ENCODE measurements at regions not wholly inside any gene's neighbourhood (a gene's known extent, or its start where the extent isn't known, plus 50 kb on each side); places are given as distances from the start of the nearest gene placed in this dataset.

DNA sequence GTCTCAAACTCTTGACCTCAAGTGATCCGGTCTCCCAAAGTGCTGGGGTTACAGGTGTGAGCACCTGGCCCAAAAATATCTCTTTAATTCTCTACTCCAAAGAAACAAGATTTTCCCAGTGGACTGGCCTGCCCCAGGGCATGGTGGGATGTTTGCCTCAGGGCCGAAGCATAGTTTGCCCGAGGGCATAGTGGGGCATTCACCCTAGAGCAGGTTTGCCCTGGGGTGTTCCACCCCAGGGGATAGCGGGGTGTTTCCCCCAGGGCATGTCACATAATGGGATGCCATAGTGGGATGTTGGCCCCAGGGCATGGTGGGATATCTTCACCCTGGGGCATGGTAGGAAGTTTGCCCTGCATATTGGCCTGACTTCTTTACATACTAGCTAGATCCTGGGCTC is 97.2 kb downstream of the VEGFA start:
- TF ChIP-seq POLR2A (IDR thresholded peaks at IDR 0.05), result no peak
- TF ChIP-seq, protein P1, sequence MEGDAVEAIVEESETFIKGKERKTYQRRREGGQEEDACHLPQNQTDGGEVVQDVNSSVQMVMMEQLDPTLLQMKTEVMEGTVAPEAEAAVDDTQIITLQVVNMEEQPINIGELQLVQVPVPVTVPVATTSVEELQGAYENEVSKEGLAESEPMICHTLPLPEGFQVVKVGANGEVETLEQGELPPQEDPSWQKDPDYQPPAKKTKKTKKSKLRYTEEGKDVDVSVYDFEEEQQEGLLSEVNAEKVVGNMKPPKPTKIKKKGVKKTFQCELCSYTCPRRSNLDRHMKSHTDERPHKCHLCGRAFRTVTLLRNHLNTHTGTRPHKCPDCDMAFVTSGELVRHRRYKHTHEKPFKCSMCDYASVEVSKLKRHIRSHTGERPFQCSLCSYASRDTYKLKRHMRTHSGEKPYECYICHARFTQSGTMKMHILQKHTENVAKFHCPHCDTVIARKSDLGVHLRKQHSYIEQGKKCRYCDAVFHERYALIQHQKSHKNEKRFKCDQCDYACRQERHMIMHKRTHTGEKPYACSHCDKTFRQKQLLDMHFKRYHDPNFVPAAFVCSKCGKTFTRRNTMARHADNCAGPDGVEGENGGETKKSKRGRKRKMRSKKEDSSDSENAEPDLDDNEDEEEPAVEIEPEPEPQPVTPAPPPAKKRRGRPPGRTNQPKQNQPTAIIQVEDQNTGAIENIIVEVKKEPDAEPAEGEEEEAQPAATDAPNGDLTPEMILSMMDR (IDR thresholded peaks at IDR 0.05), result no peak

All from breast epithelium (tissue), 3 donors.